ENCODE measurements at regions not wholly inside any gene's neighbourhood (a gene's known extent, or its start where the extent isn't known, plus 50 kb on each side); places are given as distances from the start of the nearest gene placed in this dataset.

DNA sequence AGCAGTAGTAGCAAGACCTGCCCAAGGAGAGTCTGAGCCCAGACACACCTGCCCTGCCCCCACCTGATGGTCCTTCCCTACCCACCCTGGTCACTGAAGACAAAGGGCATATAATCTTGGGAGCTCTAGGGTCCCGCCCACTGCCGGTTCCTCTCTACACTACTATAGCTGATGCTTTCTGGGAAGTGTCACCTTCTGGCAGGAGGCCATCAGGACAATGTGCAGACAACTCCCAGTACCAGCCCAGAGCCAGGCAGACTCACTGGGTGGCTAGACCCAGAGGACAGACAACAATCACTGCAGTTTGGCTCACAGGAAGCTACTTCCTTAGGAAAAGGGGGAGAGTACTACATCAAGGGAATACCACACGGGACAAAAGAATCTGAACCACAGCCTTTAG lies 312.7 kb downstream of the SPRY1 start:
- H3K36me3 ChIP-seq (ENCODE audit: insufficient read depth, low read length) = no peaks in the 10 kb centered on the region
- H3K9me3 ChIP-seq (ENCODE audit: low read length) = no peaks in the 10 kb centered on the region
- H3K4me3 ChIP-seq (ENCODE audit: low read length) = no peak overlapping the region
- no peaks in the 10 kb centered on the region for H3K27me3 ChIP-seq (ENCODE audit: insufficient read depth, low read length)
- H2AFZ ChIP-seq (ENCODE audit: low read depth, low read length) = no peak overlapping the region
- no peaks in the 10 kb centered on the region for H3K4me1 ChIP-seq (ENCODE audit: insufficient read depth, low read length)

DNA sequence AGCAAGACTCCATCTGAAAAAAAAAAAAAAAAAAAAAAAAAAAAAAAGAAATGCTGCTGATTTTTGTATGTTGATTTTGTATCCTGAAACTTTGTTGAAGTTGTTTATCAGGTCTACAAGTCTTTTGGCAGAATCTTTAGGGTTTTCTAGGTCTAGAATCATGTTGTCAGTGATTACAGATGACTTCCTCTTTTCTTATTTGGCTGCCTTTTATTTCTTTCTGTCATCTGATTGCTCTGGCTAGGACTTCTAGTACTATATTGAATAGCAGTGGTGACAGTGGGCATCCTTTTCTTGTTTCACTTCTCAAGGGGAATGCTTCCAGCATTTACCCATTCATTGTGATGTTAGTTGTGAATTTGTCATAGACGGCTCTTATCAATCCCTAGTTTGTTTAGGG lies 334.4 kb downstream of the SPRY1 start:
- H3K27me3 ChIP-seq (ENCODE audit: insufficient read depth, low read length) = no peaks in the 10 kb centered on the region
- H2AFZ ChIP-seq (ENCODE audit: low read depth, low read length) = no peak overlapping the region
- H3K9me3 ChIP-seq (ENCODE audit: low read length) = peaks cover 2% of the 10 kb centered on the region
- H3K4me3 ChIP-seq (ENCODE audit: low read length) = no peak overlapping the region
- no peaks in the 10 kb centered on the region for H3K4me1 ChIP-seq (ENCODE audit: insufficient read depth, low read length)
- H3K36me3 ChIP-seq (ENCODE audit: insufficient read depth, low read length) = no peaks in the 10 kb centered on the region

DNA sequence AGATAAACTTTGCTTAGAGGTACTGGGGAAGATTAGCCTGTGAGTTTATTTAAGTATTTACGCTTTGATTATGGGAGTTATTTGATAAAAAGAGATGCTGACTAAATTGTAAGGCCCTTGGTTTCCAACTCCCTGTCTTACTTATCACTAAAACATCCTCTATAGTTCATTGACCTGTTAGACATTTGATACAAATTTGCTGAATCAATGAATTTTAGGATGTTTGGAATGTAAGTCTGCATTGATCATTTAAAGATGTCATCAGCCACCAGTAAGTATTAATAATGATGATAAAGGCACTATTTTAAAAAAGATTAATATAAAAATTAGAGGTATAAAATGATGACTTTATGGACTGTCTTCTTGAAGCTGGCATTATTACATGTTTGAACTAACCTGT lies 340.6 kb downstream of the SPRY1 start:
- H3K4me1 ChIP-seq (ENCODE audit: insufficient read depth, low read length) = peaks cover 4% of the 10 kb centered on the region
- no peak overlapping the region for H3K4me3 ChIP-seq (ENCODE audit: low read length)
- H3K36me3 ChIP-seq (ENCODE audit: insufficient read depth, low read length) = no peaks in the 10 kb centered on the region
- peaks cover 2% of the 10 kb centered on the region for H3K9me3 ChIP-seq (ENCODE audit: low read length)
- H3K27me3 ChIP-seq (ENCODE audit: insufficient read depth, low read length) = no peaks in the 10 kb centered on the region
- H2AFZ ChIP-seq (ENCODE audit: low read depth, low read length) = no peak overlapping the region

DNA sequence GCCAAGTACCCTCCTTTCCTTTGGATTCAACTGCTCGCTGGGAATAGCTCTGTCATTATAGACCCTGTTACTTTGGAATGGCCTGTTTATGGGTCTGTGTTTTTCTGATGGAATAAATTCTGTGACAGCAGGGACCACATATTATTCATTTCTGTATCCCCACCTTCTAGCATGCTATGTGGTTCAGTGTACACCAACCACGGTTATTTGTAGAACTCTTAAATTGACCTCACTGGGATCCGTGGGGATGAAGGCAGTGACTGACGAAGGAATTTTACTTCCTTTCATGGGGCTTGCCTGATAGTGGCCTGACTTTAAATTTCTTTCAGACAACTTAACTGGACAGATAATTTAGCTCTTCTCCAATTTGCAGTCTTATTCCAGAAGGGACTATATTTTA lies 343.2 kb downstream of the SPRY1 start:
- H3K4me1 ChIP-seq (ENCODE audit: insufficient read depth, low read length) = peaks cover 9% of the 10 kb centered on the region
- no peak overlapping the region for H3K4me3 ChIP-seq (ENCODE audit: low read length)
- no peaks in the 10 kb centered on the region for H3K27me3 ChIP-seq (ENCODE audit: insufficient read depth, low read length)
- H3K9me3 ChIP-seq (ENCODE audit: low read length) = peaks cover 2% of the 10 kb centered on the region
- H3K36me3 ChIP-seq (ENCODE audit: insufficient read depth, low read length) = no peaks in the 10 kb centered on the region
- no peak overlapping the region for H2AFZ ChIP-seq (ENCODE audit: low read depth, low read length)

DNA sequence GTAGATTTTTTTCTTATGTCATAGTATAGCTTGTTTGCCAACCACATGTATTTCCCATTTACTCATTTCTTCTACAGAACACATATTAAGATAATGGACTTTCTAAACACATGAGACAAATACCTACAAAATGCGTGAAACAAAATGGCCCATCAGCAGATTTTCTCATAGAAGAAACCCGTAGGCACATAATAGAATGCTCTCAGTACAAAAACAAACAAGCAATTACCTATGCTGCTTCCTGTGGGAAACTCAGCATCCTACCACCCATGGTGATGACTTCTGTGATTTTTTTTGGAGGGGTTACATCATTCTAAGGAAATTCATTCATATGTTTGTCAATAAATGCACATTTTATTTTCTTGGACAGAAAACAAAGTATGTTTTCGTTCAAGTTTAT lies 343.6 kb downstream of the SPRY1 start:
- Histone ChIP-seq H3K36me3 (ENCODE audit: insufficient read depth, low read length) (no peaks in the 10 kb centered on the region), H3K27me3 (ENCODE audit: insufficient read depth, low read length) (no peaks in the 10 kb centered on the region), H2AFZ (ENCODE audit: low read depth, low read length) (no peak overlapping the region), H3K9me3 (ENCODE audit: low read length) (no peaks in the 10 kb centered on the region), H3K4me1 (ENCODE audit: insufficient read depth, low read length) (peaks cover 13% of the 10 kb centered on the region), H3K4me3 (ENCODE audit: low read length) (no peak overlapping the region)

DNA sequence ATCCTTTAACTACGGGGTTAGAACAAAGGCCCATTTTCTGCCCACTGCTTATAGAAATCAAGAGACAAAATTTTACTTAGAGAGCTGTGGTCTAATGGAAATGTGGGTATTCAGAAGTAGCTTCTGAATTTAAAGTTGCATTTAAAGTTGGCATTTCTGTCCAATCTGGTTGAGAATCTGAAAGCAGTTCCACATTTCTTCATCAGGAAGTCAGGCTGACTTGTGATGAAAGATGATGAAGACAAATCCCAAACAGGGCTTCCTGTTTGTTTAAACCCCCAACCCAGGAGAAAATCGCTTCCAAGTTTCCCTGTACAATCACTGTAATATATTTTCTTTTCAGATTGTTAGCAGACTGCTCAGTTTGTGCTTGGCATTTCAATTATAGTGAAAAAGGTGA lies 345.3 kb downstream of the SPRY1 start:
- Histone ChIP-seq H2AFZ (ENCODE audit: low read depth, low read length) (no peak overlapping the region), H3K4me3 (ENCODE audit: low read length) (no peak overlapping the region), H3K4me1 (ENCODE audit: insufficient read depth, low read length) (peaks cover 13% of the 10 kb centered on the region), H3K36me3 (ENCODE audit: insufficient read depth, low read length) (no peaks in the 10 kb centered on the region), H3K27me3 (ENCODE audit: insufficient read depth, low read length) (no peaks in the 10 kb centered on the region), H3K9me3 (ENCODE audit: low read length) (no peaks in the 10 kb centered on the region)

DNA sequence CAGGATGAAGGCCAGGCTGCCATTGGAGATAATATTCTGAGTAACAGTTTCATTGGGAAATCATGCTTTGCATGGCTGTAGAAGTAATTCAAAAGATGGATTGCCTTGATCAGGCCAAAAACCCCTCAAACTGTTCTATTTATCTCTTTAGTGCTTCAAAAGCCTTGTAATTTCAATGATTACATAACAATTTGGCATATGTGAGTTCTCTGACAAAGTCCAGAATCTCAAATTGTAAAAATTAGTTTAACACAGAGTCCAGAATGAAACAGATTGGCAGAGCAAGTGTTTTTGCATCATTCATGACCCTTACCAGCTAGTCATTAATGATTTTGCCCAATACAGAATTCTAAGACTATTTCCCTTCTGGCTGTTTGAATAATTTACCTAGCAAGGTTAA lies 347.3 kb downstream of the SPRY1 start:
- H3K4me3 ChIP-seq (ENCODE audit: low read length) = no peak overlapping the region
- H2AFZ ChIP-seq (ENCODE audit: low read depth, low read length) = no peak overlapping the region
- peaks cover 13% of the 10 kb centered on the region for H3K4me1 ChIP-seq (ENCODE audit: insufficient read depth, low read length)
- H3K36me3 ChIP-seq (ENCODE audit: insufficient read depth, low read length) = no peaks in the 10 kb centered on the region
- no peaks in the 10 kb centered on the region for H3K27me3 ChIP-seq (ENCODE audit: insufficient read depth, low read length)
- no peaks in the 10 kb centered on the region for H3K9me3 ChIP-seq (ENCODE audit: low read length)

DNA sequence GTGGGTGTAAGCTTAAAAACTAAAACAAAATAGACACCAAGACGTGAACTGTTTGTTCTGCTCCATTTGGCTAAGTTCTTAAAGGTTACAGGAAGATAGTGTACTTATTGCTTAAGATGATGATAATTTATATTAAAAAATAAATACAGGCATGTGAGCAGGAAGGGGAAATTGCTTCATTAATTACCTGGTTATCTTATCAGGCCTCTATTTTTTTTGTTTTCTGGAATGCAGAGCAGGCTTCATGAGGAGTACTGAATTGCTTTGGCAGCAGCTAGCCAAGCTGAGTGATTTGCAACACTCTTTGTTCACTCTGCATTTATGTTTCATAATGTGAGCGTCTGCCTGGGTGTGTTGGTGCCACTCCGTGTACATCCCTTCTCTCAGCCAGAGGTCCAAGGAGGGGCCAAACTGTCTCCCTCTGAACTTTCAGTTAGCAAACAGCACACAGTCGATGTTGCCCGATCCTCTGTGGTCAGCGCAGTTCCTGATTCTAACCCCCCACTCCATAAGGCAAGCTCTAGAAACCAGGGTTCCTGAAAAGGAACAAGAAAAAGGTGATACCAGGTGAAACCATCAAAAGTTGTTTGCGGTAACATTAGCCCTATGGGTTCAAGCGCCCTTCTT lies 348.2 kb downstream of the SPRY1 start:
- Histone ChIP-seq H3K36me3 (ENCODE audit: insufficient read depth, low read length) (no peaks in the 10 kb centered on the region), H2AFZ (ENCODE audit: low read depth, low read length) (no peak overlapping the region), H3K4me1 (ENCODE audit: insufficient read depth, low read length) (peaks cover 13% of the 10 kb centered on the region), H3K27me3 (ENCODE audit: insufficient read depth, low read length) (no peaks in the 10 kb centered on the region), H3K9me3 (ENCODE audit: low read length) (no peaks in the 10 kb centered on the region), H3K4me3 (ENCODE audit: low read length) (no peak overlapping the region)

DNA sequence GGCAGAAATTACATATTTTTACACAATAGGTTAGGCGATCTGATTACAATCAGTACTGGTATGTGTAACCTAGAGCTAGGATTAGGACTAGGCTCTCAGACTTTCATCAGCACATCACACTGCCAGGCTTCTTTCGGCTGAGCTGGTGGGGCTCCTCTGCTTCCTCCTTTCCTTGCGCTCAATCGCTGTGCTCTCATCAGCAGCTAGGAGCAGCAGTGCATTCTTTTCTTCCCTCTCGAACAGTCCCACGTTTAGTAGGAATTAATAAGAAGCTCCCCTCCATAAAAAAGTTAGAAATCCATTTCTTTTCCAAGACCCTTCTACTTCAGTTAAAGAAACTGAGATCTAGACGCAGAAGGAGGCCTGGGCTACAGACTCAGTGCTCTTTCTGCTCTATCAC lies 350.4 kb downstream of the SPRY1 start:
- no peak overlapping the region for H3K4me3 ChIP-seq (ENCODE audit: low read length)
- H3K4me1 ChIP-seq (ENCODE audit: insufficient read depth, low read length) = peaks cover 10% of the 10 kb centered on the region
- H3K36me3 ChIP-seq (ENCODE audit: insufficient read depth, low read length) = no peaks in the 10 kb centered on the region
- H2AFZ ChIP-seq (ENCODE audit: low read depth, low read length) = no peak overlapping the region
- peaks cover 2% of the 10 kb centered on the region for H3K9me3 ChIP-seq (ENCODE audit: low read length)
- no peaks in the 10 kb centered on the region for H3K27me3 ChIP-seq (ENCODE audit: insufficient read depth, low read length)

DNA sequence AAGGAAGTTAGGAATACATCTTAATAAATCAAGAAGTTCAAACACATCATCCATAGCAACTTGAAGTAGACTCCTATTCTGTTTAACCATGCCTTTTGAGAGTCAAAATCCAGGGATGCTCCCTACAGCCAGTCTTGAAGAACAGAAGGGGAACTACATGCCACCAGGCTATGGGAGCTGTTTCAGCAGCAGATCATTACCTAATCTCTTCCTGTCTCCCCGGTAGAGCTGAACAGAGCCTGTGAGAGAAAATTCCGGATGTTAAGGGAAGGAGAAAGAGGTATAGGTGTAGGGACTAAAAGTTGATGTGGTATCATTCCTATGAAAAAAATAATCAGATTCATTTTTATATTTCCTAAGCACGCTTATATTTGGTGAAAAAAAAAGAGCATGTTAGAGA lies 352.2 kb downstream of the SPRY1 start:
- H3K27me3 ChIP-seq (ENCODE audit: insufficient read depth, low read length) = no peaks in the 10 kb centered on the region

DNA sequence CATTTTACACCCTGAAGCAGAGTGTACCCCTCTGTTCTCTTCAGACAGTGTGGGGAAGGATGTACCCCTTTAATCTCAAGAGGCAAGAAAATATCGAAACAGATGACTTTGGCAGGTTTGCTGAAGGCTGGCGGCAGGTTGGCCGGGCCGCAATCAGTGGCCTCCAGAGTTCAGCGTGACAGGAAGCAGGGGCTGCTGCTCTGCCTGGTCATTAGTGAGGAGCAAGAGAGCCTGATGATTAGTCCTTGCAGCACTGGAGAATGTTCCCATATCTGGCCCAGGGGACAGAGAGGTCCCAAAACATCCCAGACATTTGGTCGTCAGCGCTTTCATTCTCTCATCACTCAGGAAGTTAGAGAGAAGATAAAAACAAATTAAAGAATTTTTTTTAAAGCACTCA lies 352.8 kb downstream of the SPRY1 start:
- Histone ChIP-seq H2AFZ (ENCODE audit: low read depth, low read length) (no peak overlapping the region), H3K4me3 (ENCODE audit: low read length) (no peak overlapping the region), H3K36me3 (ENCODE audit: insufficient read depth, low read length) (no peaks in the 10 kb centered on the region), H3K27me3 (ENCODE audit: insufficient read depth, low read length) (no peaks in the 10 kb centered on the region), H3K9me3 (ENCODE audit: low read length) (peaks cover 2% of the 10 kb centered on the region), H3K4me1 (ENCODE audit: insufficient read depth, low read length) (peaks cover 8% of the 10 kb centered on the region)

More for the DNA sequence above, 352.2 kb downstream of the SPRY1 start:
- H3K9me3 ChIP-seq (ENCODE audit: low read length) = peaks cover 2% of the 10 kb centered on the region
- H3K36me3 ChIP-seq (ENCODE audit: insufficient read depth, low read length) = no peaks in the 10 kb centered on the region
- no peak overlapping the region for H2AFZ ChIP-seq (ENCODE audit: low read depth, low read length)
- peaks cover 9% of the 10 kb centered on the region for H3K4me1 ChIP-seq (ENCODE audit: insufficient read depth, low read length)
- no peak overlapping the region for H3K4me3 ChIP-seq (ENCODE audit: low read length)

DNA sequence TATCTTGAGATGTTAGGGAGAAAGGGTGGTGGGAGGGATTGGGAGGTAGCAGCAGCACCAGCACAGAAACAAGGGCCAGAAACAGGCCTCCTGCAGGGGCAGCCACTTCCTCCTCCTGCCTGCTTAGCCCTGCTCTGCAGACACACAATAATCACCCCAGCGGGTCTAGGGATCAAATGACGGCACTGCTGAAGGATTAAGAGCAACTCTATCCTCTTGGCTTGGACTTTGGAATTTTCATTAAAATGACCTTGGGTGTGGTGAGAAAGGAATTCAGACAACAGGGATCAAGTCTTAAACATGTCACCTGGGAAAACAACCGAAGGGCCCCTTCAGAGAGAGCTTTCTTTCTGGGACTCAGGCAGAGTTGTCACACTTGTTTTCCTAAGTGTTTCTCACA lies 353.4 kb downstream of the SPRY1 start:
- no peak overlapping the region for H2AFZ ChIP-seq (ENCODE audit: low read depth, low read length)
- no peaks in the 10 kb centered on the region for H3K36me3 ChIP-seq (ENCODE audit: insufficient read depth, low read length)
- H3K4me3 ChIP-seq (ENCODE audit: low read length) = no peak overlapping the region
- H3K4me1 ChIP-seq (ENCODE audit: insufficient read depth, low read length) = peaks cover 1% of the 10 kb centered on the region
- no peaks in the 10 kb centered on the region for H3K27me3 ChIP-seq (ENCODE audit: insufficient read depth, low read length)
- H3K9me3 ChIP-seq (ENCODE audit: low read length) = peaks cover 2% of the 10 kb centered on the region

DNA sequence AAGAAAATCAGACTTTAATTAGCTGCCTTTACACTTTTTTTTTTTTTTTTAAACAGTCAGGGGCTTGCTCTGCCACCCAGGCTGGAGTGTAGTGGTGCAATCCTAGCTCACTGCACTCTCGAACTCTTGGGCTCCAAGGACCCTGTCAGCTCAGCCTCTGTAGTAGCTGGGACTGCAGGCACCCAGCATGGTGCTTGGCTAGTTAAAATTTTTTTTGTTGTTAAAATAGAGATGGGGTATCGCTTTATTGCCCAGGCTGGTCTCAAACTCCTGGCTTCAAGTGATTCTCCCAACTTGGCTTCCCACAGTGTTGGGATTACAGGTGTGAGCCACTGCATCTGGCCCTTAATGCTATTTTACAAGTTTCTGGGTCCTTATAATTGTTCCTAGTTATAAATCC lies 359.1 kb downstream of the SPRY1 start:
- Histone ChIP-seq H3K36me3 (ENCODE audit: insufficient read depth, low read length) (no peaks in the 10 kb centered on the region), H3K9me3 (ENCODE audit: low read length) (peaks cover 2% of the 10 kb centered on the region), H3K4me3 (ENCODE audit: low read length) (no peak overlapping the region), H3K27me3 (ENCODE audit: insufficient read depth, low read length) (no peaks in the 10 kb centered on the region), H3K4me1 (ENCODE audit: insufficient read depth, low read length) (no peaks in the 10 kb centered on the region), H2AFZ (ENCODE audit: low read depth, low read length) (no peak overlapping the region)

DNA sequence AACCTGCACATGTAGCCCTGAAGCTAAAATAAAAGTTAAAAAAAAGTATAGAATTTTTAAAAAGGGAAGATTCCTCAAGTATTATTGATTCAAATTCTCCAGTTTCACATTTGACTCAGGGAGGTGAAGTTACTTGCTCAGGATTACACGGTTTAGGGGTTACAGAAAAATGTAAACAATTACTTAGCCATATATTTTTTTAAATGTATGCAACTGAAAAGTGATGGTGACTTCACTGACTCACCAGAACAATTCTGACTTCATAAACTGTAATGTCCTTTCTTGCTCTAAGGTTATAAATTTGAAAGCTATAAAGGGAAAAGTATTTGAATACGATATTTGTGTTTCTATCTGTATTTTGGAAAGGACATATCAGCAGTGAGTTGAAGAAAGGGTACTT lies 371.2 kb downstream of the SPRY1 start:
- no peak overlapping the region for H2AFZ ChIP-seq (ENCODE audit: low read depth, low read length)
- H3K4me3 ChIP-seq (ENCODE audit: low read length) = no peak overlapping the region
- no peaks in the 10 kb centered on the region for H3K36me3 ChIP-seq (ENCODE audit: insufficient read depth, low read length)
- H3K9me3 ChIP-seq (ENCODE audit: low read length) = no peaks in the 10 kb centered on the region
- no peaks in the 10 kb centered on the region for H3K27me3 ChIP-seq (ENCODE audit: insufficient read depth, low read length)
- no peaks in the 10 kb centered on the region for H3K4me1 ChIP-seq (ENCODE audit: insufficient read depth, low read length)

All from neuron (in vitro differentiated cells).